ENCODE measurements at regions not wholly inside any gene's neighbourhood (a gene's known extent, or its start where the extent isn't known, plus 50 kb on each side); places are given as distances from the start of the nearest gene placed in this dataset.

DNA sequence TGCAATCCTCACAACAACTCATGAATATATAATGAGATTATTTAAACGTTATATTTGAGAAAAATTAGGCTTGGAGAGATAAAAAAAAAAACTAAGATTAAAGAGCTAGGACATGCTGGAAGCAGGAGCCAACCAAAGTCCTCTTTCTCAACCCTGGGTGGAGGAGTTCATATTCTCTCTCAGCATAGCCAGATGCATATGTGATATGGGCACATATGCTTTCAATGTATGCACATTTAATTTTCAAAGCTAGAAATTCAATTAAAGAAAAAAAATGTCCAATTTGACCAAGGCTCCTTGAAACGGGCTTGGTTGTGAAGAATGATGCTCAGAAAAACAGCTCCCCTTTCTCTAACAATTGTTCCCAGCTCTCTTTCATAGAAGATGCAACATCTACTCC is 61.9 kb upstream of the GRIP1 start:
- TF ChIP-seq CTCF (conservative IDR thresholded peaks at IDR 0.05; ENCODE audit: low read length) = no peak
- no peak for TF ChIP-seq EZH2phosphoT487 (IDR thresholded peaks at IDR 0.05; ENCODE audit: borderline replicate concordance)

Data from Loucy (cell line).